Mesenchymal stem cell (in vitro differentiated cells and primary cell): ENCODE measurements at regions not wholly inside any gene's neighbourhood (a gene's known extent, or its start where the extent isn't known, plus 50 kb on each side); places are given as distances from the start of the nearest gene placed in this dataset.

ENCODE experiments used
- DNase-seq: peaks from one replicate; pipeline ENCODE4 v3.0.0-alpha.2; 2013
- H2AFZ ChIP-seq: one replicate; pipeline ENCODE4 v1.6.1; 2013; ENCODE audit warnings: low read depth, mild to moderate bottlenecking, control low read depth, inconsistent platforms, low read length, moderate library complexity
- H2AK5ac ChIP-seq: 2 replicates; pipeline ENCODE4 v1.6.1; 2013; ENCODE audit warnings: low read length, moderate library complexity, mild to moderate bottlenecking, inconsistent platforms; ENCODE audit not compliant: severe bottlenecking
- H2BK120ac ChIP-seq: one replicate; pipeline ENCODE4 v1.6.1; 2013; ENCODE audit warnings: low read depth, mild to moderate bottlenecking, inconsistent platforms, low read length, moderate library complexity
- H2BK12ac ChIP-seq, 2 experiments: one replicate each; pipeline ENCODE4 v1.6.1; 2013; ENCODE audit warnings: inconsistent platforms in 2 of 2, low read length in 2 of 2, mild to moderate bottlenecking in 2 of 2, moderate library complexity in 2 of 2, control low read depth in 1 of 2
- H2BK15ac ChIP-seq: one replicate; pipeline ENCODE4 v1.6.1; 2013; ENCODE audit warnings: mild to moderate bottlenecking, low read depth, inconsistent platforms; ENCODE audit not compliant: poor library complexity, severe bottlenecking
- H2BK5ac ChIP-seq: 2 replicates; pipeline ENCODE4 v1.6.1; 2013; ENCODE audit warnings: low read depth, mild to moderate bottlenecking, low read length, control low read depth, inconsistent platforms; ENCODE audit not compliant: poor library complexity, severe bottlenecking
- H3K14ac ChIP-seq, 2 experiments: one replicate each; pipeline ENCODE4 v1.6.1; 2013; ENCODE audit warnings: inconsistent platforms in 2 of 2, low read length in 2 of 2, control low read depth in 1 of 2, mild to moderate bottlenecking in 1 of 2, moderate library complexity in 1 of 2
- H3K18ac ChIP-seq, 2 experiments: one replicate each; pipeline ENCODE4 v1.6.1; 2013; ENCODE audit warnings: inconsistent platforms in 2 of 2, low read length in 2 of 2, control low read depth in 1 of 2, low read depth in 1 of 2, mild to moderate bottlenecking in 1 of 2
- H3K23ac ChIP-seq, 2 experiments: one replicate each; pipeline ENCODE4 v1.6.1; 2013; ENCODE audit warnings: inconsistent platforms in 2 of 2, low read length in 2 of 2, mild to moderate bottlenecking in 2 of 2, moderate library complexity in 2 of 2, control low read depth in 1 of 2
- H3K27ac ChIP-seq: 2 replicates; pipeline ENCODE4 v1.5.1; 2013; ENCODE audit warnings: mild to moderate bottlenecking, moderate library complexity, low read length, control low read depth, inconsistent platforms; ENCODE audit not compliant: poor library complexity, severe bottlenecking
- H3K27me3 ChIP-seq, 2 experiments: 2 replicates each; pipeline versions ENCODE4 v1.6.1 to v1.7.0; 2013; ENCODE audit warnings: low read length in 2 of 2, mild to moderate bottlenecking in 2 of 2, moderate library complexity in 2 of 2, control low read depth in 1 of 2, inconsistent platforms in 1 of 2; ENCODE audit not compliant: control insufficient read depth in 1 of 2, insufficient read depth in 1 of 2
- H3K36me3 ChIP-seq, 2 experiments: 2 replicates each; pipeline versions ENCODE4 v1.6.1 to v1.7.0; 2013; ENCODE audit warnings: low read length in 2 of 2, control low read depth in 1 of 2, inconsistent platforms in 1 of 2, low read depth in 1 of 2, mild to moderate bottlenecking in 1 of 2; ENCODE audit not compliant: insufficient read depth in 2 of 2, control insufficient read depth in 1 of 2
- H3K4ac ChIP-seq, 2 experiments: one replicate each; pipeline ENCODE4 v1.6.1; 2013; ENCODE audit warnings: inconsistent platforms in 2 of 2, low read length in 2 of 2, mild to moderate bottlenecking in 2 of 2, moderate library complexity in 2 of 2, control low read depth in 1 of 2, low read depth in 1 of 2
- H3K4me1 ChIP-seq: 2 replicates; pipeline ENCODE4 v1.6.1; 2013; ENCODE audit warnings: low read depth, low read length, control low read depth; ENCODE audit not compliant: control insufficient read depth, insufficient read depth
- H3K4me2 ChIP-seq: 2 replicates; pipeline ENCODE4 v1.6.1; 2013; ENCODE audit warnings: low read length, mild to moderate bottlenecking, inconsistent platforms; ENCODE audit not compliant: poor library complexity, severe bottlenecking
- H3K4me3 ChIP-seq, 2 experiments: 2 replicates each; pipeline versions ENCODE4 v1.5.1 to v1.7.0; 2013; ENCODE audit warnings: low read length in 2 of 2, mild to moderate bottlenecking in 2 of 2, control low read depth in 1 of 2, low read depth in 1 of 2; ENCODE audit not compliant: insufficient read depth in 1 of 2
- H3K79me1 ChIP-seq: replicated peaks from 2 replicates; pipeline ENCODE4 v1.6.1; 2013; ENCODE audit warnings: mild to moderate bottlenecking, control low read depth, low read length, inconsistent platforms; ENCODE audit not compliant: poor library complexity, severe bottlenecking
- H3K9ac ChIP-seq: 2 replicates; pipeline ENCODE4 v1.7.0; 2013; ENCODE audit warnings: mild to moderate bottlenecking, low read length, moderate library complexity
- H3K9me3 ChIP-seq: 2 replicates; pipeline ENCODE4 v1.7.0; 2013; ENCODE audit warnings: mild to moderate bottlenecking, low read length; ENCODE audit not compliant: control insufficient read depth
- H4K8ac ChIP-seq: one replicate; pipeline ENCODE4 v1.6.1; 2013; ENCODE audit warnings: inconsistent platforms, mild to moderate bottlenecking, low read length, moderate library complexity
- H4K91ac ChIP-seq: one replicate; pipeline ENCODE4 v1.6.1; 2013; ENCODE audit warnings: mild to moderate bottlenecking, low read length, inconsistent platforms
- WGBS: methylation state at CpG from one replicate; pipeline ENCODE4 v1.1.7; 2013; ENCODE audit warnings: mixed read lengths; 5-methylcytosine and 5-hydroxymethylcytosine counted together

DNA sequence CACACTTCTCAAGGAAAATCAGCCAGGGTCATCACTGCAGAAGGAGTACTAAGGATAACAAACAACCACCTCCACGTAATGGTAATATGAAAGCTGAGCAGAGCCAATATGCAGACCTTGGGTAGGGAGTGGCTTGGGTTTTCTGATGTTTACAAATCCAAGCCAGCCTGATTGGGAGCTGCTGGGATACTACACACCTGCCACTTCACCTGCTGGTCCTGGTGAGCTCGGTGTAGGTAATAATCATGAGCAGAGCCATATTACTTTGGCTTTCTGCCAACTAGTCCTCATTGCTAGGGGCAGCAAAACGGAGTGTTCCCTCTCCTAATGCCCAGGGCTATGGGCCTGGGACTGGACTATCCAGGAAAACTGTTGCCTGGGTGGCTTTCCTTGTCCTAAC is 433.5 kb upstream of the PPP2R3A start:
- Histone ChIP-seq H3K27ac (no peak overlapping the region), H2BK15ac (no peak overlapping the region), H2AK5ac (no peak overlapping the region), H2BK120ac (no peak overlapping the region), H3K9ac (no peak overlapping the region), H3K23ac (no peak overlapping the region), H3K14ac (no peak overlapping the region), H2AFZ (no peak overlapping the region), H3K4me3 (no peak overlapping the region), H3K18ac (no peak overlapping the region), H3K27me3 (no peaks in the 10 kb centered on the region), H3K4ac (no peak overlapping the region), H4K91ac (no peak overlapping the region), H3K79me1 (no peaks in the 10 kb centered on the region), H3K36me3 (no peaks in the 10 kb centered on the region), H3K9me3 (peaks cover 4% of the 10 kb centered on the region), H3K4me2 (no peak overlapping the region), H2BK5ac (no peak overlapping the region), H4K8ac (no peak overlapping the region), H2BK12ac (no peak overlapping the region), H3K4me1 (no peaks in the 10 kb centered on the region)
- WGBS, result 51% methylated on average over 3 of the region's 3 CpGs
- no peak for DNase-seq

- Histone ChIP-seq H3K4me3 (no peak overlapping the region), H2BK120ac (no peak overlapping the region), H2AFZ (no peak overlapping the region), H3K4me2 (no peak overlapping the region), H2BK12ac (no peak overlapping the region), H3K27ac (no peak overlapping the region), H3K18ac (no peak overlapping the region), H2AK5ac (no peak overlapping the region), H3K9me3 (peaks cover 4% of the 10 kb centered on the region), H3K4ac (no peak overlapping the region), H2BK15ac (no peak overlapping the region), H3K79me1 (no peaks in the 10 kb centered on the region), H3K9ac (no peak overlapping the region), H4K8ac (no peak overlapping the region), H3K27me3 (no peaks in the 10 kb centered on the region), H3K4me1 (no peaks in the 10 kb centered on the region), H3K14ac (no peak overlapping the region), H3K36me3 (no peaks in the 10 kb centered on the region), H2BK5ac (no peak overlapping the region), H3K23ac (no peak overlapping the region), H4K91ac (no peak overlapping the region)
- no peak for DNase-seq
- 84% methylated on average over 2 of the region's 2 CpGs for WGBS
These were observed 427.4 kb upstream of the PPP2R3A start for GRCh38 chr3:135538123-135538522.

DNA sequence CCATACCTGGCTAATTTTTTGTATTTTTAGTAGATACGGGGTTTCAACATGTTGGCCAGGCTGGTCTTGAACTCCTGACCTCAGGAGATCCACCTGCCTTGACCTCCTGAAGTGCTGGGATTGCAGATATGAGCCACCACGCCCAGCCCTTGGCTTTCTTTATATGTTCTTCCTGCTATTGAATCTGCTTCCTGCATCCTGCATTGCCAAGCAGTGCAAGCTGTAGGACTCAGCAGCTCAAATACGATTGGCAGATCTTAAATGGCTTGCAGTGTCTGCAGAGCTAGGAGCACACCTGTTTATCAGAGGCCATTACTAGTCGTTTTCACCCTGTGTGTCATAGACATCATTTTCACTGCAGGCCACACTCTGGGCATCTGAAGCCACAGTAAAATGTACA is 426.2 kb upstream of the PPP2R3A start:
- Histone ChIP-seq H3K4ac (no peak overlapping the region), H3K18ac (no peak overlapping the region), H2BK15ac (no peak overlapping the region), H3K27me3 (no peaks in the 10 kb centered on the region), H3K14ac (no peak overlapping the region), H3K4me2 (no peak overlapping the region), H2AFZ (no peak overlapping the region), H3K9me3 (peaks cover 4% of the 10 kb centered on the region), H4K91ac (no peak overlapping the region), H3K4me1 (no peaks in the 10 kb centered on the region), H2AK5ac (no peak overlapping the region), H3K23ac (no peak overlapping the region), H2BK12ac (no peak overlapping the region), H3K27ac (no peak overlapping the region), H3K79me1 (no peaks in the 10 kb centered on the region), H4K8ac (no peak overlapping the region), H2BK120ac (no peak overlapping the region), H3K4me3 (no peak overlapping the region), H3K9ac (no peak overlapping the region), H2BK5ac (no peak overlapping the region), H3K36me3 (no peaks in the 10 kb centered on the region)
- DNase-seq, result no peak
- WGBS, result 49% methylated on average over 4 of the region's 4 CpGs

DNA sequence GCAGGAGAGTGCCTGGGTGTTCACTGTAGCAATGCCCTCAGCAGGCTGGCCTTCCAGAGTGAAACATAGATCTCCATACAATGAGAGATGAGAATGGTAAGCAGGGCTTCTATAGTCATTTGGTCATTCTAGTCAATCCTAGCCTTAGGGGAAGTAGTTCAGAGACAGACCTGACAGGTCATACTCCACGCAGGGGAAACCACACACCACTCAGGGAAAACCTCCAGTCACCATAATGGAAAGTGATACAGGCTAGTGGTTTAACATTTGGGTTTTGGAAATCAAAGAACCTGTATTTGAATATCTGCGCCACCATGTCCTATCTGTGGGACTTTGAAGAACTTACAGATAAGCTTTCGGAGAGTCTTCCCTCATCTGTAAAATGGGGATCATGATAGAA is 425.7 kb upstream of the PPP2R3A start:
- 92% methylated on average over 2 of the region's 3 CpGs for WGBS
- no peak overlapping the region for H3K4ac ChIP-seq
- H3K4me3 ChIP-seq, result no peak overlapping the region
- H3K27ac ChIP-seq, result no peak overlapping the region
- no peaks in the 10 kb centered on the region for H3K36me3 ChIP-seq
- H2BK5ac ChIP-seq, result no peak overlapping the region
- no peak overlapping the region for H3K23ac ChIP-seq
- no peaks in the 10 kb centered on the region for H3K4me1 ChIP-seq
- peaks cover 4% of the 10 kb centered on the region for H3K9me3 ChIP-seq
- no peak overlapping the region for H3K4me2 ChIP-seq
- H3K18ac ChIP-seq, result no peak overlapping the region
- no peak overlapping the region for H3K9ac ChIP-seq
- no peak overlapping the region for H2BK15ac ChIP-seq
- H2AFZ ChIP-seq, result no peak overlapping the region
- H4K91ac ChIP-seq, result no peak overlapping the region
- no peak overlapping the region for H2BK120ac ChIP-seq
- H3K27me3 ChIP-seq, result no peaks in the 10 kb centered on the region
- no peak for DNase-seq
- H3K79me1 ChIP-seq, result no peaks in the 10 kb centered on the region
- H4K8ac ChIP-seq, result no peak overlapping the region
- no peak overlapping the region for H3K14ac ChIP-seq
- H2AK5ac ChIP-seq, result no peak overlapping the region
- no peak overlapping the region for H2BK12ac ChIP-seq
